ENCODE measurements at regions not wholly inside any gene's neighbourhood (a gene's known extent, or its start where the extent isn't known, plus 50 kb on each side); places are given as distances from the start of the nearest gene placed in this dataset.

GRCh38 chr1:14251871-14252270 lies 346.6 kb upstream of the KAZN start:
- Histone ChIP-seq H3K4me1 (ENCODE audit: control insufficient read depth, insufficient read depth, low read length, poor library complexity, severe bottlenecking) (no peaks in the 10 kb centered on the region), H3K27me3 (replicated peaks; ENCODE audit: control insufficient read depth, insufficient read depth, low read length, poor library complexity, severe bottlenecking) (no peaks in the 10 kb centered on the region), H3K9me3 (ENCODE audit: control insufficient read depth, low read length) (no peaks in the 10 kb centered on the region), H3K4me3 (ENCODE audit: insufficient read depth, low read depth, low read length, poor library complexity, severe bottlenecking) (no peak overlapping the region), H3K27ac (ENCODE audit: insufficient read depth, low read length, poor library complexity, severe bottlenecking) (no peak overlapping the region), H3K36me3 (ENCODE audit: control insufficient read depth, insufficient read depth, low read length) (no peaks in the 10 kb centered on the region)
- DNase-seq, result no peak

DNA sequence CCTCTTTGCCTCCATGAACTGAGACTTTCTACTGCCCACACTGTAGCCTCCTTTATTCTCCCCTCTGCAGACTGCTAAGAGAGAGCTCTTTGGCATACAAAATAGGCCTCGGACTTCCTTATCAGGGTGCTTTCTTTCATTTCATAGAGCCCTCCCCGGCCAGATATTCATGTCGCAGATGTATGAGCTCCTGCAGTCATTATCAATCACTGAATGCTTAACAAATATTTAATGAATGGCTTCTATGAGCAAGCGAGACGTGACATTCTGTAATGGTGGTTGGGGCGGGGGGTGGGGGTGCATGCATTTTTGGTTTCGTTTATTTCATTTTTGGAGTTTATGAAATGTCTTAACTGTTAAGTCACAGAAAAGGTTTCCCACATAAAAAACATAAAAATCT lies 344.8 kb upstream of the KAZN start:
- H3K27ac ChIP-seq (ENCODE audit: insufficient read depth, low read length, poor library complexity, severe bottlenecking), result no peak overlapping the region
- no peaks in the 10 kb centered on the region for H3K36me3 ChIP-seq (ENCODE audit: control insufficient read depth, insufficient read depth, low read length)
- H3K27me3 ChIP-seq (replicated peaks; ENCODE audit: control insufficient read depth, insufficient read depth, low read length, poor library complexity, severe bottlenecking), result no peaks in the 10 kb centered on the region
- H3K9me3 ChIP-seq (ENCODE audit: control insufficient read depth, low read length), result no peaks in the 10 kb centered on the region
- no peak overlapping the region for H3K4me3 ChIP-seq (ENCODE audit: insufficient read depth, low read depth, low read length, poor library complexity, severe bottlenecking)
- DNase-seq, result no peak
- H3K4me1 ChIP-seq (ENCODE audit: control insufficient read depth, insufficient read depth, low read length, poor library complexity, severe bottlenecking), result no peaks in the 10 kb centered on the region

GRCh38 chr1:14254251-14254650 lies 344.2 kb upstream of the KAZN start:
- Histone ChIP-seq H3K27ac (ENCODE audit: insufficient read depth, low read length, poor library complexity, severe bottlenecking) (no peak overlapping the region), H3K36me3 (ENCODE audit: control insufficient read depth, insufficient read depth, low read length) (no peaks in the 10 kb centered on the region), H3K9me3 (ENCODE audit: control insufficient read depth, low read length) (no peaks in the 10 kb centered on the region), H3K4me1 (ENCODE audit: control insufficient read depth, insufficient read depth, low read length, poor library complexity, severe bottlenecking) (no peaks in the 10 kb centered on the region), H3K4me3 (ENCODE audit: insufficient read depth, low read depth, low read length, poor library complexity, severe bottlenecking) (no peak overlapping the region), H3K27me3 (replicated peaks; ENCODE audit: control insufficient read depth, insufficient read depth, low read length, poor library complexity, severe bottlenecking) (no peaks in the 10 kb centered on the region)
- DNase-seq, result no peak

DNA sequence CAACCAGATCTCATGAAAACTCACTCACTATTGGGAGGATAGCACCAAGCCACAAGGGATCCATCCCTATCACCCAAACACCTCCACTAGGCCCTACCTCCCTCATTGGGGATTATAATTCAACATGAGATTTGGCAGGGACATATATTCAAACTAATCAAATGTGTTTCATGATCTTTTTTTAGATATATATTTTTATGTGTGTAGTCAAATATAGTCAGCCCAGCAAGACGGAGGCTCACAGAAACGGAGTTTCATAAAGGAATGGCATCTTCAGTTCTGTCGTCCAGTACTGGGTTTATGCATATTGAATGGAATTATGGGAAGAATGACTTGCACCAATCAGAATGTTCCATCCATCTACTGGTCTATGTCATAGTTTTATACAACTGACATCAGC lies 343.3 kb upstream of the KAZN start:
- Histone ChIP-seq H3K4me3 (ENCODE audit: insufficient read depth, low read depth, low read length, poor library complexity, severe bottlenecking) (no peak overlapping the region), H3K27me3 (replicated peaks; ENCODE audit: control insufficient read depth, insufficient read depth, low read length, poor library complexity, severe bottlenecking) (no peaks in the 10 kb centered on the region), H3K36me3 (ENCODE audit: control insufficient read depth, insufficient read depth, low read length) (no peaks in the 10 kb centered on the region), H3K27ac (ENCODE audit: insufficient read depth, low read length, poor library complexity, severe bottlenecking) (no peak overlapping the region), H3K4me1 (ENCODE audit: control insufficient read depth, insufficient read depth, low read length, poor library complexity, severe bottlenecking) (no peaks in the 10 kb centered on the region), H3K9me3 (ENCODE audit: control insufficient read depth, low read length) (no peaks in the 10 kb centered on the region)
- no peak for DNase-seq

- Histone ChIP-seq H3K27me3 (replicated peaks; ENCODE audit: control insufficient read depth, insufficient read depth, low read length, poor library complexity, severe bottlenecking) (no peaks in the 10 kb centered on the region), H3K4me3 (ENCODE audit: insufficient read depth, low read depth, low read length, poor library complexity, severe bottlenecking) (no peak overlapping the region), H3K4me1 (ENCODE audit: control insufficient read depth, insufficient read depth, low read length, poor library complexity, severe bottlenecking) (no peaks in the 10 kb centered on the region), H3K9me3 (ENCODE audit: control insufficient read depth, low read length) (no peaks in the 10 kb centered on the region), H3K36me3 (ENCODE audit: control insufficient read depth, insufficient read depth, low read length) (no peaks in the 10 kb centered on the region), H3K27ac (ENCODE audit: insufficient read depth, low read length, poor library complexity, severe bottlenecking) (no peak overlapping the region)
- DNase-seq, result no peak
These were observed 342.8 kb upstream of the KAZN start for GRCh38 chr1:14255711-14256110.

GRCh38 chr1:14259191-14259757 lies 339.2 kb upstream of the KAZN start:
- no peaks in the 10 kb centered on the region for H3K36me3 ChIP-seq (ENCODE audit: control insufficient read depth, insufficient read depth, low read length)
- no peaks in the 10 kb centered on the region for H3K4me1 ChIP-seq (ENCODE audit: control insufficient read depth, insufficient read depth, low read length, poor library complexity, severe bottlenecking)
- no peak for DNase-seq
- H3K27me3 ChIP-seq (replicated peaks; ENCODE audit: control insufficient read depth, insufficient read depth, low read length, poor library complexity, severe bottlenecking), result no peaks in the 10 kb centered on the region
- H3K4me3 ChIP-seq (ENCODE audit: insufficient read depth, low read depth, low read length, poor library complexity, severe bottlenecking), result no peak overlapping the region
- no peaks in the 10 kb centered on the region for H3K9me3 ChIP-seq (ENCODE audit: control insufficient read depth, low read length)
- no peak overlapping the region for H3K27ac ChIP-seq (ENCODE audit: insufficient read depth, low read length, poor library complexity, severe bottlenecking)

DNA sequence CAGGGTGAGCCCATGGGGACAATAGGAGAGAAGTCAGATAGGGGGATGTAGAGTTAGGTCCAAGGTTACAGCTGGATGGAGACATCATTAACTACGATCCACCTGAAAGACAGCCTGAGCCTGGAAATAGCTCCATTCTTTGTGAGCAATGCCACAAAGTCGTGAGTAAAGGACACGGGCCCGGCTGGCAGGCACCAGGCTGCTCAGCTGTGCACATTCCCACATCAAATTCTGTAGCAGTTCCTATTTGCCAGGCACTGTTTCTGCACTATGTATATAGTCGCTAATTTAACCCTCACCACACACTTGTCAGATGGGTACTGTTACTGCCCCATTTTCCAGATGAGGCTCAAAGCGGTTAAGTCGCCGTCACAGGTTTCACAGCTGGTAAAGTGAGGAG lies 338.0 kb upstream of the KAZN start:
- Histone ChIP-seq H3K27ac (ENCODE audit: insufficient read depth, low read length, poor library complexity, severe bottlenecking) (no peak overlapping the region), H3K36me3 (ENCODE audit: control insufficient read depth, insufficient read depth, low read length) (no peaks in the 10 kb centered on the region), H3K27me3 (replicated peaks; ENCODE audit: control insufficient read depth, insufficient read depth, low read length, poor library complexity, severe bottlenecking) (no peaks in the 10 kb centered on the region), H3K9me3 (ENCODE audit: control insufficient read depth, low read length) (no peaks in the 10 kb centered on the region), H3K4me3 (ENCODE audit: insufficient read depth, low read depth, low read length, poor library complexity, severe bottlenecking) (no peak overlapping the region), H3K4me1 (ENCODE audit: control insufficient read depth, insufficient read depth, low read length, poor library complexity, severe bottlenecking) (no peaks in the 10 kb centered on the region)
- DNase-seq, result no peak

GRCh38 chr1:14261395-14261794 lies 337.1 kb upstream of the KAZN start:
- DNase-seq, result no peak
- no peaks in the 10 kb centered on the region for H3K36me3 ChIP-seq (ENCODE audit: control insufficient read depth, insufficient read depth, low read length)
- no peaks in the 10 kb centered on the region for H3K4me1 ChIP-seq (ENCODE audit: control insufficient read depth, insufficient read depth, low read length, poor library complexity, severe bottlenecking)
- no peaks in the 10 kb centered on the region for H3K27me3 ChIP-seq (replicated peaks; ENCODE audit: control insufficient read depth, insufficient read depth, low read length, poor library complexity, severe bottlenecking)
- no peak overlapping the region for H3K4me3 ChIP-seq (ENCODE audit: insufficient read depth, low read depth, low read length, poor library complexity, severe bottlenecking)
- H3K27ac ChIP-seq (ENCODE audit: insufficient read depth, low read length, poor library complexity, severe bottlenecking), result no peak overlapping the region
- no peaks in the 10 kb centered on the region for H3K9me3 ChIP-seq (ENCODE audit: control insufficient read depth, low read length)

DNA sequence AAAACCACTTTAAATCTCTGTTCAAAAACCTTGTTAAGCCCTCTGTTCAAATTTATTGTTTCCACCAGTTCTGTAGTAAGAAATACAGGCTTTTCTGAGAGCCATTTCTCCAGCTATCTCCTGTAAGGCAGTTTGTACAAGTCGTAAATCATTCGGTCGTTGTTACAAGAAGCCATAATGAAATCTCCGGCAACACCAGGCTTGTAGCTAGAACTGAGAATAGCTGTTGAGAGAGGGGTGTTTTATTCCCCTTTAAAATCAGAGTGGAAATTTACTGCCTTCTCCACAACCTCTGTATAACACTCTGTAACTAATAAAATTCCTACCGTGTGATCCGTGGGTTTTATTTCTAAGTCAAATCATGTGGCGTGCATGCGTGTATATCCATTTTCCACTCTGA lies 335.8 kb upstream of the KAZN start:
- Histone ChIP-seq H3K27ac (ENCODE audit: insufficient read depth, low read length, poor library complexity, severe bottlenecking) (no peak overlapping the region), H3K4me3 (ENCODE audit: insufficient read depth, low read depth, low read length, poor library complexity, severe bottlenecking) (no peak overlapping the region), H3K27me3 (replicated peaks; ENCODE audit: control insufficient read depth, insufficient read depth, low read length, poor library complexity, severe bottlenecking) (no peaks in the 10 kb centered on the region), H3K9me3 (ENCODE audit: control insufficient read depth, low read length) (no peaks in the 10 kb centered on the region), H3K36me3 (ENCODE audit: control insufficient read depth, insufficient read depth, low read length) (no peaks in the 10 kb centered on the region), H3K4me1 (ENCODE audit: control insufficient read depth, insufficient read depth, low read length, poor library complexity, severe bottlenecking) (no peaks in the 10 kb centered on the region)
- DNase-seq, result no peak

GRCh38 chr1:14263225-14263624 lies 335.3 kb upstream of the KAZN start:
- H3K27me3 ChIP-seq (replicated peaks; ENCODE audit: control insufficient read depth, insufficient read depth, low read length, poor library complexity, severe bottlenecking), result no peaks in the 10 kb centered on the region
- H3K4me3 ChIP-seq (ENCODE audit: insufficient read depth, low read depth, low read length, poor library complexity, severe bottlenecking), result no peak overlapping the region
- no peak overlapping the region for H3K27ac ChIP-seq (ENCODE audit: insufficient read depth, low read length, poor library complexity, severe bottlenecking)
- H3K4me1 ChIP-seq (ENCODE audit: control insufficient read depth, insufficient read depth, low read length, poor library complexity, severe bottlenecking), result no peaks in the 10 kb centered on the region
- no peak for DNase-seq
- H3K36me3 ChIP-seq (ENCODE audit: control insufficient read depth, insufficient read depth, low read length), result no peaks in the 10 kb centered on the region
- no peaks in the 10 kb centered on the region for H3K9me3 ChIP-seq (ENCODE audit: control insufficient read depth, low read length)

DNA sequence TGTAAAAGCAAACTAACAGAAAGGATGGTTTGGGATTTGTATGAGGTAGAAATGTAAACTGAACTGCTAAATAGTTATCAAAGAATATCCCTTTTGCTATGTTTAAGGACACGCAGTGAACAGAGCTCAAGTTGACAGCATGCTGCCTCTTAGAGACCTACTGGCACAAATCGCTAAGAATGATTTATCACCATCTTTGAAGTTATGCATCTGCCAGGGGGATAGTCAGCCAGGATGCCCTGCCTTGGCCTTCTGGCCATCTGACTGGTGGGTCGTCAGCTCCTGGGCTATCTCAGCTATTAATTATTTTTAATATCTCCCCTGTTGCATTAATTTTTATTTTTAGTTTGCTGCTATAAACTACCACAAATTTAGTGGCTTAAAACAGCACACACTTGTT lies 334.8 kb upstream of the KAZN start:
- Histone ChIP-seq H3K4me3 (ENCODE audit: insufficient read depth, low read depth, low read length, poor library complexity, severe bottlenecking) (no peak overlapping the region), H3K27me3 (replicated peaks; ENCODE audit: control insufficient read depth, insufficient read depth, low read length, poor library complexity, severe bottlenecking) (no peaks in the 10 kb centered on the region), H3K27ac (ENCODE audit: insufficient read depth, low read length, poor library complexity, severe bottlenecking) (no peak overlapping the region), H3K4me1 (ENCODE audit: control insufficient read depth, insufficient read depth, low read length, poor library complexity, severe bottlenecking) (no peaks in the 10 kb centered on the region), H3K36me3 (ENCODE audit: control insufficient read depth, insufficient read depth, low read length) (no peaks in the 10 kb centered on the region), H3K9me3 (ENCODE audit: control insufficient read depth, low read length) (no peaks in the 10 kb centered on the region)
- DNase-seq, result no peak
